Activated CD8-positive, alpha-beta memory T cell treated with anti-CD3 and anti-CD28 coated beads for 24 hours (primary cell): ENCODE measurements at regions not wholly inside any gene's neighbourhood (a gene's known extent, or its start where the extent isn't known, plus 50 kb on each side); places are given as distances from the start of the nearest gene placed in this dataset.

Experiments
- DNase-seq: peaks from one replicate; pipeline ENCODE4 v3.0.0-alpha.2; 2020

DNA sequence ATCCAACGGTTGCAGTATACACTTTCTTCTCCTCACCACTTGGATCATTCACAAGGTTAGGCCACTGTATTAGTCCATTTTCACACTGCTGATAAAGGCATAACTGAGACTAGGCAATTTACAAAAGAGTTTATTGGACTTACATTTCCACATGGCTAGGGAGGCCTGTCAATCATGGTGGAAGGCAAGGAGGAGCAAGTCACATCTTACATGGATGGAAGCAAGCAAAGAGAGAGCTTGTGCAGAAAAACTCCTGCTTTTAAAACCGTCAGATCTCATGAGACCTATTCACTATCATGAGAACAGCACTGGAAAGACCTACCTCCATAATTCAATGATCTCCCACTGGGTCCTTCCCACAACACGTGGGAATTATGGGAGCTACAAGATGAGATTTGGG, 81.8 kb upstream of the DAP start:
- no peak for DNase-seq

DNA sequence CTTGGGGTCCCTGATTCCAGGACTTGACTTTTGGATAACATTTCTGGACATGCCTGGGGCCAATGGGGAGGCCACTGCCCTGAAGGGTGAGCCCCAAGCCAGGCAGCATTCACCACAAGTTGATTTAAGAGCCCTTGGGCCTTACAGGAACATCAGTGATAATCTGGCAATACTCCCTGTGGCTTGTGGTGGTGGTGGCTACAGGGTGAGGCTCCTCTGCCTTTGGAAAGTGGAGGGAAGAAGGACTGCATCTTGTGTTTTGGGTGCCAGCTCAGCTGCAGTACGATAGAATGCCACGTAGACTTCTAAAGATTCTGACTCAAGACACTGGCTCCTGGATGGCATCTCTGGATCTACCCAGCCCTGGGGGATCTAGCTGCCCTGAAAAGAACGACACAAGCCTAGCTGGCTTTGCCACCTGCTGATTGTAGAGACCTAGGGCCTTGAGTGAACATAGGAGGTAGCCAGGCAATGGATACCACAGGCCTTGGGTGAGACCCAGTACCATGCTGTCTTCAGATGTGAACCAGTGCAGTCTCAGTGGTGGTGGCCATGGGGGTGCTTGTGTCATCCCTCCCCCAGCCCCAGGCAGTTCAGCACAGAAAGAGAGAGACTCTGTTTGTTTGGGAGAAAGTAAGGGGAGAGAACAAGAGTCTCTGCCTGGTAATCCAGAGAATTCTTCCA, 79.0 kb upstream of the DAP start:
- DNase-seq, result no peak

DNA sequence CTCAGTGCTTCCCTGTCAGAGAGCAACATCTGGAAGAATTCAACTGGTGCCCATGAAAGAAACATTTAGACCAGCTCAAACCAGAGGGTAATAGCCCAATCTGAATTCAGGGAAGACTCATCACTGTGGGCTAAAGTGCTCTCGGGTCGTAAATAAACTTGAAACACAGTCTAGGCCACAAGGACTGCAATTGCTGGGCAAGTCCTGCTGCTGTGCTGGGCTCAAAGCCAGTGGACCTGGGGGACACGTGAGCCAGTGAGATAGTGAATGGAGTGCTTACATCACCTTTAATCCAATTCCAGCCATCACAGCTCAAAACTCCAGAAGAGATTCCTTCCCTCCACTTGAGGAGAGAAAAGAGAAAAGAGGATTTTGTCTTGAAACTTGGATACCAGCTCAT, 78.1 kb upstream of the DAP start:
- no peak for DNase-seq

DNA sequence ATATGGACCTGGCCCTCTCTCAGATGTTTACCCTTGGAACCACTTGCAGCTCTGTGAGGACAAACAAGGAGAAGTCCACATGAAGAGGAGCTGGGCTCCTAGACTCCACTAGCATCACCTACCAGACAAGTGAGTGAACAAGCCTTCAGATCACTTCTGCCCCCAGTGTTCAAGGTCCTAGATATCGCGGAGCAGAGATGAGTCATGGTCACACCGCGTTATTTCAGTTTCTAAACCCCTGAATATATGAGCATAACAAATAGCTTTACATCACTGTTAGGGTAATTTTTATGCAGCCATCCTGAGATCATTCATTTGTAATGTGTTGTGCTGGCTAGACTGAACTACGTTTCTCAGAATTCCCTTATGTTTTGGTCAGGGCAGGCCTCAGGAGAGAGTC, 77.0 kb upstream of the DAP start:
- DNase-seq, result no peak

DNA sequence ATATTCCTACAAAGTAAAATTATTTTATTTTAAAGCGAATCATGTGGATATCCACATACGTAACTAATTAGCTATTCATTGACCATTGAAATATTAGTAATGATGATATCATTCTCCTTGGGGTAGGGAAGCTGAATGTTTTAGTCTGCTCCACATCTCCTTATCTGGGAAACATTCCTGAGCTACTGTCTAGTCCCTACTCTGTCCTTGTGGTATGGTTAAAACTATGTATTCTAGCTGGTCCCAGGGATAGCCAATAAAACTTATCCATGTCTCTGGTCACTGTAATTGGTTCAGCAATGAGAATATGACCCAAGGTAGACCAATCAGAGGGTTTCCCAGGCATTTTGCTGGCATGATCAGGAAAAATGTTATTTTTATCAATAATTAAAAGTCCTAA, 76.0 kb upstream of the DAP start:
- DNase-seq, result no peak

- DNase-seq, result no peak
Measured at GRCh38 chr5:10834695-10835094, 73.7 kb upstream of the DAP start.

DNA sequence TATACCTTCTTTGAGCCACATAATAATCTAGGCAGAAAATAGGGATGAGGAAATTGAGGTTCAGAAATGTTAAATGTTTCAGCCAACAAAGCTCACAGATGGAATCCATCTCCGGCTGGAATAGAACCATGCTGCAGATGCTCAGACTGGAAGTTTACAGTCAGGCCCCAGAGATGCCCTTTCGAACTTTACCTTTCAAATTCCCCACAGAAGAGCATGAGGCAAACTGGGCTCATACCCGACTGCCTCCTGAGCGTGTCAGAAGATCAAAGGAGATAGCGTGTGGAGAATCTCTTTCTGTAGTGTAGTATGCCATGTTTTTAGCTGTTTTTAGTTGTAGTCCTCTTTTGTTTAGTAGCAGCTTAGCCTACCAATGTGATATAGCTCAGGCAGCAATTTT, 72.0 kb upstream of the DAP start:
- no peak for DNase-seq

DNA sequence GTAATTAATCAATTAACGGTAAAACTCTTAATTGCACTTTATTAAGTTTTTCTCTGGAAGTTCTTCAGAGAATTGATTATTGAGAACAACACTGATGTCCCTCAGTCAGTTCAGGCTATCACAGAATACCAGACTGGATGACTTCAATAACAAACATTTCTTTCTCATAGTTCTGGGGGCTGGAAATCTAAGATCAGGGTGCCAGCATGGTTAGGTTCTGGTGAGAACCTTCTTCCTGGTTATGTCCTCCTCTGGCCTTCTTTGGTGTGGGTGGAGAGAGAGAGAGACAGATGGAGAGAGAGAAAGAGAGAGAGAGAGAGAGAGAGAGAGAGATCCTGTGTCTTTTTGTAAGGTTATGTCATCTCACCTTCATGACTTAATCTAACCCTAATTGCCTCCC, 71.4 kb upstream of the DAP start:
- DNase-seq, result no peak

GRCh38 chr5:10831419-10831818, 70.4 kb upstream of the DAP start:
- DNase-seq, result no peak

DNA sequence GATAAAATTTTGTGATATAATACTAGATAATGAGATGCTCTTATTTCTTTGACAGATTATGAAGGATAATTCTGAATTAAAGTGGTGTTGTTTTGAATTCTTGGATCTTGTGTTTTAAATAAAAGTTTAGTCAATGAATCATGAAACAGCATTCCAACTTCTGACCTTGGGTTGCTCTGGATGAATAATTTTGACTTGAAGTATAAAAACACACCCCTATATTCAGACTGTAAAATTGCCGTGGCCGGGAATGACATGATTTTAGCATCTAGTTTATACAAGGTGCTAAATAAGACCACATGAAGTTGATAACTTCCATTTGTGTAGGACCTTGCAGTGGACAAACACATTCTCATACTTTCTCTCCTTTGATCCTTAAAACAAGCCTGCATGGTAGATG, 67.2 kb upstream of the DAP start:
- no peak for DNase-seq

GRCh38 chr5:10827571-10827970, 66.5 kb upstream of the DAP start:
- DNase-seq, result no peak

- DNase-seq, result no peak
Measured at GRCh38 chr5:10826971-10827370, 65.9 kb upstream of the DAP start.

- no peak for DNase-seq
Measured at GRCh38 chr5:10825897-10826644, 65.0 kb upstream of the DAP start.

DNA sequence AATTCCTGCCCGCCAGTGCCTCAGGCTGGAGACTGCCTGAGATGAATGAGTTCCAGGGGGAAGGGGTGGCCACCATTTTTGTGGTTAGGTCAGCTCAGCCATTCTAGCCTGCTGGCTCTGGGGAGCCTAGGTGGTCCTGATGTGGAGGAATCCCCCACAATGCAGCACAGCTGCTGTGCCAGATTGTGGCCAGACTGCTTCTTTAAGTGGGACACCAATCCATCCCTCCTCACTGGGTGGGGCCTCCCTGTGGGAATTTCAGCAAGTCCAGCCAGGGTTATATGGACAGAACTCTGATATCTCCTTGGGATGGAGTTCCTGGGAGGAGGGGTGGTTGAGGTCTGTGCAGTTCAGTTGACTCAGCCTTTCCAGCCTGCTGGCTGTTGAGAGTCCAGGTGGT, 51.2 kb upstream of the DAP start:
- no peak for DNase-seq
